IMR-90 (cell line): ENCODE measurements at regions not wholly inside any gene's neighbourhood (a gene's known extent, or its start where the extent isn't known, plus 50 kb on each side); places are given as distances from the start of the nearest gene placed in this dataset.
A peak's percentile ranks its signal among the peaks of the same experiment; 100 is the strongest.

Experiments
- ATAC-seq: fragments of 200-7000 bp; cut with Tn5 transposase; 2 replicates; pipeline ENCODE4 v1.9.1; 2020; ENCODE audit warnings: low read depth, mild to moderate bottlenecking, moderate library complexity
- BruUV-seq: library from RNA; stranded (reverse); fragments of 400-500 nt; replicated peaks from 2 replicates; lab custom pipeline; 2021; lab: Mats Ljungman, UMichigan
- CTCF ChIA-PET: fragments of 300-600 bp; formaldehyde crosslinking; extraction: SDS; loops from one replicate; lab custom pipeline; 2021; ENCODE audit warnings: antibody characterized with exemption; lab: Yijun Ruan, JAX
- POLR2A ChIA-PET: fragments of 300-600 bp; sonication (Branson Sonifier 250); formaldehyde crosslinking; loops from one replicate; lab custom pipeline; 2022; ENCODE audit warnings: antibody characterized with exemption; ENCODE audit not compliant: unreplicated experiment; lab: Charles Lee
- DNase-seq: peaks from one replicate; pipeline ENCODE4 v3.0.0; 2013
- H2AFZ ChIP-seq: replicated peaks from 2 replicates; pipeline ENCODE3; 2013; ENCODE audit warnings: low read length, mild to moderate bottlenecking; ENCODE audit not compliant: poor library complexity
- H2AK5ac ChIP-seq: 2 replicates; pipeline ENCODE4 v1.6.1; 2013; ENCODE audit warnings: low read depth, low read length, inconsistent platforms
- H2AK9ac ChIP-seq: replicated peaks from 2 replicates; pipeline ENCODE3; 2013; ENCODE audit warnings: mild to moderate bottlenecking, low read depth, low read length, moderate library complexity; ENCODE audit not compliant: poor library complexity
- H2BK120ac ChIP-seq: 2 replicates; pipeline ENCODE4 v1.6.1; 2013; ENCODE audit warnings: low read depth, low read length, inconsistent platforms
- H2BK15ac ChIP-seq: 3 replicates; pipeline ENCODE4 v1.6.1; 2013; ENCODE audit warnings: low read depth, low read length, inconsistent platforms
- H2BK20ac ChIP-seq: 2 replicates; pipeline ENCODE4 v1.6.1; 2013; ENCODE audit warnings: low read depth, mild to moderate bottlenecking, inconsistent platforms, low read length, moderate library complexity
- H2BK5ac ChIP-seq: 2 replicates; pipeline ENCODE4 v1.6.1; 2013; ENCODE audit warnings: mild to moderate bottlenecking, low read depth, low read length, inconsistent platforms; ENCODE audit not compliant: poor library complexity, severe bottlenecking
- H3K14ac ChIP-seq: replicated peaks from 2 replicates; pipeline ENCODE4 v1.6.1; 2013; ENCODE audit warnings: low read depth, low read length, inconsistent platforms
- H3K18ac ChIP-seq: 2 replicates; pipeline ENCODE4 v1.6.1; 2013; ENCODE audit warnings: low read depth, low read length, control low read depth
- H3K23ac ChIP-seq: 2 replicates; pipeline ENCODE4 v1.6.1; 2013; ENCODE audit warnings: low read depth, low read length, inconsistent platforms
- H3K27ac ChIP-seq: 2 replicates; pipeline ENCODE4 v1.5.1; 2013; ENCODE audit warnings: mild to moderate bottlenecking, control low read depth, low read length; ENCODE audit not compliant: insufficient read depth
- H3K27me3 ChIP-seq: 2 replicates; pipeline ENCODE4 v1.6.1; 2013; ENCODE audit warnings: low read length; ENCODE audit not compliant: control insufficient read depth, insufficient read depth
- H3K36me3 ChIP-seq: 2 replicates; pipeline ENCODE4 v1.6.1; 2013; ENCODE audit warnings: low read length, mixed read lengths; ENCODE audit not compliant: control insufficient read depth, insufficient read depth
- H3K4ac ChIP-seq: 2 replicates; pipeline ENCODE4 v1.6.1; 2013; ENCODE audit warnings: low read depth, low read length, inconsistent platforms
- H3K4me1 ChIP-seq: 2 replicates; pipeline ENCODE4 v1.6.1; 2013; ENCODE audit warnings: low read length, mixed read lengths; ENCODE audit not compliant: control insufficient read depth, insufficient read depth
- H3K4me2 ChIP-seq: 2 replicates; pipeline ENCODE4 v1.6.1; 2013; ENCODE audit warnings: low read depth, mild to moderate bottlenecking, control low read depth, low read length, moderate library complexity
- H3K4me3 ChIP-seq: 2 replicates; pipeline ENCODE4 v1.5.1; 2013; ENCODE audit warnings: low read depth, mild to moderate bottlenecking, control low read depth, low read length, moderate library complexity; ENCODE audit not compliant: insufficient read depth
- H3K56ac ChIP-seq: 2 replicates; pipeline ENCODE4 v1.6.1; 2013; ENCODE audit warnings: low read length, inconsistent platforms; ENCODE audit not compliant: insufficient read depth; ENCODE audit errors: extremely low read depth
- H3K79me1 ChIP-seq, 2 experiments: 2 replicates each; pipeline ENCODE4 v1.6.1; 2013; ENCODE audit warnings: low read length in 2 of 2, inconsistent platforms in 1 of 2, low read depth in 1 of 2
- H3K9ac ChIP-seq: 2 replicates; pipeline ENCODE4 v1.6.1; 2013; ENCODE audit warnings: low read depth, low read length, control low read depth
- H3K9me1 ChIP-seq: 2 replicates; pipeline ENCODE4 v1.6.1; 2013; ENCODE audit warnings: low read length, inconsistent platforms; ENCODE audit not compliant: insufficient read depth
- H3K9me3 ChIP-seq: 2 replicates; pipeline ENCODE4 v1.6.1; 2013; ENCODE audit warnings: low read length; ENCODE audit not compliant: control insufficient read depth, insufficient read depth
- H4K20me1 ChIP-seq: 2 replicates; pipeline ENCODE4 v1.6.1; 2013; ENCODE audit warnings: low read length, inconsistent platforms; ENCODE audit not compliant: insufficient read depth
- H4K5ac ChIP-seq: 2 replicates; pipeline ENCODE4 v1.6.1; 2013; ENCODE audit warnings: mild to moderate bottlenecking, low read depth, low read length, control low read depth
- H4K8ac ChIP-seq, 2 experiments: 2 replicates each; pipeline ENCODE4 v1.6.1; 2013; ENCODE audit warnings: low read depth in 2 of 2, low read length in 2 of 2, control low read depth in 1 of 2, inconsistent platforms in 1 of 2
- H4K91ac ChIP-seq: 2 replicates; pipeline ENCODE4 v1.6.1; 2013; ENCODE audit warnings: low read depth, low read length, inconsistent platforms; ENCODE audit not compliant: insufficient read depth
- BHLHE40 ChIP-seq: fragments of 150-350 bp; IDR thresholded peaks from 2 replicates; pipeline ENCODE4 v1.6.1; 2016; ENCODE audit warnings: mild to moderate bottlenecking, low read depth, low read length
- CEBPB ChIP-seq: IDR thresholded peaks from 2 replicates; pipeline ENCODE4 v1.6.1; 2012; ENCODE audit warnings: low read depth, low read length, improper control_type of control experiment
- CHD1 ChIP-seq: IDR thresholded peaks from 2 replicates; pipeline ENCODE4 v1.6.1; 2012; ENCODE audit warnings: low read depth, low read length, improper control_type of control experiment
- FOS ChIP-seq: fragments of 150-350 bp; IDR thresholded peaks from 2 replicates; pipeline ENCODE4 v1.6.1; 2016; ENCODE audit warnings: low read depth, low read length
- MAFK ChIP-seq: IDR thresholded peaks from 2 replicates; pipeline ENCODE4 v1.6.1; 2012; ENCODE audit warnings: low read depth, low read length, improper control_type of control experiment
- MAZ ChIP-seq: IDR thresholded peaks from 2 replicates; pipeline ENCODE4 v1.6.1; 2012; ENCODE audit warnings: low read depth, mild to moderate bottlenecking, low read length, improper control_type of control experiment, moderate library complexity, borderline replicate concordance
- NFE2L2 ChIP-seq: fragments of 150-350 bp; IDR thresholded peaks from 2 replicates; pipeline ENCODE4 v1.6.1; 2016; ENCODE audit warnings: low read depth, mild to moderate bottlenecking, low read length
- RFX5 ChIP-seq: IDR thresholded peaks from 2 replicates; pipeline ENCODE4 v1.8.0; 2012; ENCODE audit warnings: low read depth, mild to moderate bottlenecking, low read length, moderate library complexity
- SMC3 ChIP-seq: fragments of 150-350 bp; IDR thresholded peaks from 2 replicates; pipeline ENCODE4 v1.6.1; 2016; ENCODE audit warnings: low read depth, mild to moderate bottlenecking, antibody characterized with exemption, low read length, moderate library complexity
- WGBS, 2 experiments: methylation state at CpG; one replicate each; pipeline versions ENCODE4 v1.1.5 to v1.1.7; 2013; ENCODE audit warnings: missing lambda C conversion rate in 2 of 2; ENCODE audit not compliant: insufficient read length in 1 of 2; ENCODE audit errors: extremely low coverage in 2 of 2; 5-methylcytosine and 5-hydroxymethylcytosine counted together
- dilution Hi-C: fragments of 300-500 bp; cut with HindIII; formaldehyde crosslinking; loops from one replicate; pipeline ENCODE4 v1.14.3; 2018; ENCODE audit warnings: low sequenced_read_pairs; ENCODE audit not compliant: unreplicated experiment
- in situ Hi-C: fragments of 300-500 bp; cut with MboI; formaldehyde crosslinking; loops from 3 replicates; pipeline ENCODE4 v1.14.3; 2019; ENCODE audit warnings: low sequenced_read_pairs, inconsistent platforms, mixed read lengths
- intact Hi-C: fragments of 100-400 bp; cut with micrococcal nuclease; formaldehyde crosslinking; loops from 2 replicates; pipeline ENCODE4 v1.10.0; 2022
- TF ChIP-seq, protein P1 (sequence below): fragments of 150-350 bp; IDR thresholded peaks from 2 replicates; pipeline ENCODE4 v1.6.1; 2016; ENCODE audit warnings: low read depth, mild to moderate bottlenecking, low read length, moderate library complexity, borderline replicate concordance

GRCh38 chr6:139602577-139602976, 228.1 kb upstream of the CITED2 start:
- Histone ChIP-seq H3K27ac (no peak overlapping the region), H3K27me3 (no peaks in the 10 kb centered on the region), H3K9me3 (peaks cover 3% of the 10 kb centered on the region; the same call in 1 of the 2 replicates), H3K9me1 (no peaks in the 10 kb centered on the region; the same call in 1 of the 2 replicates), H2AK9ac (no peak overlapping the region), H2BK120ac (peak overlapping the region; percentile 60; the same call in 1 of the 2 replicates), H2AFZ (no peak overlapping the region), H3K18ac (peak overlapping the region; percentile 24), H2BK15ac (peak overlapping the region; percentile 88; the same call in 2 of the 3 replicates), H2AK5ac (peak overlapping the region; percentile 74), H3K4ac (peak overlapping the region; percentile 64; the same call in 1 of the 2 replicates), H3K4me3 (no peak overlapping the region), H2BK20ac (peak overlapping the region; percentile 57; the same call in 1 of the 2 replicates), H3K9ac (no peak overlapping the region), H3K4me2 (no peak overlapping the region), H3K79me1 (no peaks in the 10 kb centered on the region), H3K14ac (no peak overlapping the region; the same call in 1 of the 2 replicates), H3K23ac (0 out of 2 replicates have a peak overlapping the region, but pooled peaks have one; percentile 42), H4K5ac (no peak overlapping the region), H4K8ac (peak overlapping the region in 1 of 2 experiments; percentile 19; a peak in 1 of 4 replicates), H4K20me1 (no peaks in the 10 kb centered on the region), H3K4me1 (peaks cover 14% of the 10 kb centered on the region), H2BK5ac (no peak overlapping the region), H3K36me3 (no peaks in the 10 kb centered on the region), H4K91ac (peak overlapping the region; percentile 40), H3K56ac (no peak overlapping the region)
- WGBS, 2 experiments: no CpG with 5 or more reads among the region's 2 CpGs
- TF ChIP-seq RFX5 (no peak), FOS (no peak), CEBPB (no peak), SMC3 (no peak), BHLHE40 (no peak), MAFK (no peak), CHD1 (no peak), MAZ (no peak), NFE2L2 (no peak)
- TF ChIP-seq, protein P1, sequence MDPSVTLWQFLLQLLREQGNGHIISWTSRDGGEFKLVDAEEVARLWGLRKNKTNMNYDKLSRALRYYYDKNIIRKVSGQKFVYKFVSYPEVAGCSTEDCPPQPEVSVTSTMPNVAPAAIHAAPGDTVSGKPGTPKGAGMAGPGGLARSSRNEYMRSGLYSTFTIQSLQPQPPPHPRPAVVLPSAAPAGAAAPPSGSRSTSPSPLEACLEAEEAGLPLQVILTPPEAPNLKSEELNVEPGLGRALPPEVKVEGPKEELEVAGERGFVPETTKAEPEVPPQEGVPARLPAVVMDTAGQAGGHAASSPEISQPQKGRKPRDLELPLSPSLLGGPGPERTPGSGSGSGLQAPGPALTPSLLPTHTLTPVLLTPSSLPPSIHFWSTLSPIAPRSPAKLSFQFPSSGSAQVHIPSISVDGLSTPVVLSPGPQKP: no peak
- DNase-seq (no peak), ATAC-seq (no peak)
- CTCF ChIA-PET: no interaction called here
- in situ Hi-C loops: no loop called here
- POLR2A ChIA-PET: no interaction called here
- dilution Hi-C loops: no loop called here
- intact Hi-C loops: no loop called here
- BruUV-seq: no TSS peak
